ENCODE measurements at regions not wholly inside any gene's neighbourhood (a gene's known extent, or its start where the extent isn't known, plus 50 kb on each side); places are given as distances from the start of the nearest gene placed in this dataset.

DNA sequence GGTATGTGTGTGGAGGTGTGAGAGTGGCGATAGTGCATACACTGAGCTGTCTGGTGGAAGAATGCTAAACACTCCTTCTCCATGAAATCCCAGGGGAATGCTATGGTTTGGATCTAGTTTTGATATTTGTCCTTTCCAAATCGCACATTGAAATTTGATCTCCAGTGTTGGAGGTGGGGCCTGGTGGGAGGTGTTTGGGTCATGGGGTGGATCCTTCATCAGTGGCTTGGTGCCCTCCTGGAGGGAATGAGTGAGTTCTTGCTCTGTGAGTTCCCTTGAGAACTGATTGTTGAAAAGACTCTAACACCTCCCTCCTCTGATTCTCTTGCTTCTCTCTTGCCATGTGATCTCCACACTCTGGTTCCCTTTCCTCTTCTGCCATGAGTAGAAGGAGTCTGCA is 114.1 kb upstream of the HHIP start:
- no peak overlapping the region for H3K4me3 ChIP-seq (ENCODE audit: low read length)
- no peak for DNase-seq (ENCODE audit: low read depth, low spot score)

DNA sequence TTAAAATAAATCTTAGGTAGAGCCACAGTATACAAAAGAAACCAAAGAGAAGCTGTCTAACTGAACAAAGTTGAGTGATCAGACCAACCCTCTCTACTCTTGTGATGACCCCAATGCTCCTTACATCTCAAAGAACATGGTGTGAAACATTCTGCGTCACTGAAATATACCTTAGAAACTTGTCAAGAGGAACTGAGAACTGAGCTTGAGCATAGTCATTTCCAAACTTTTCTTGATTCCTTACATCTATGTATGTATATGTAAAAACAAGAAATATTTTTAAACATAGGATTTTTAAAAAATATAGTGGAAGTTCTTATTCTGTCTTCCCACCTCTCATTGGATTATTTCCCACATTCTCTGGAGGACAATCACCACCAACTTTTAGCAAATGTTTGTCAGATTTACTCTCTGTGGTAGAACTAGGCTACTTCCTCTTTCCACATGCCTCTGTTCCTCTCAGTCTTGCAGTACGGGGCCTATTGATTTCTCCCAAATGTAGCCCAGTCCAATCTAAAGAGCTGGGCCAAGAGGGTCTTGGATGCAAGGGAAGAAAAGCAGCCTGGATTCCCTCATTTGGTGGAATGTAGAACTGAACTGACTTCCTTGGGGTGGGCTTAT is 98.2 kb upstream of the HHIP start:
- DNase-seq (ENCODE audit: low read depth, low spot score): no peak

DNA sequence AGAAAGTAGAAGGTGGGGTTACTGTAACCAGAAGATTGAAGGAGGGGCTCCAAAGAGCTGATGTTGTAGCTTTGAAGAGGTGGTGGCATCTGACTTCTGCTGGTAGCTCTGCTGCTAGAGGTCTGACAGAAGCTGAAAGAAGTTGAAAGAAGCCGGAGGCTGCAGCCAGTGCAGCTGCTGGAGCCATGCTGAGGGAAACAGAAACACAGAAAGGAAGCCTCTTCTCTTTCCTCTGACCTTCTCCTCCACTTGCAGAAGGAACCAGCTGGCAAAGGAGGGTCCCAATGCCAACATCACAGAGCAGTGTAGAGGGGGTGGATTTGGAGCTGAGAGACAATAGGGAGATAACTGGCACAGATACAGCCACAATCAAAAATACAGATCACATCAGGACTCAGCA is 89.3 kb upstream of the HHIP start:
- H3K4me3 ChIP-seq (ENCODE audit: low read length): no peak overlapping the region
- DNase-seq (ENCODE audit: low read depth, low spot score): peak; percentile 76

More for the DNA sequence above, 98.2 kb upstream of the HHIP start:
- H3K4me3 ChIP-seq (ENCODE audit: low read length): no peak overlapping the region

DNA sequence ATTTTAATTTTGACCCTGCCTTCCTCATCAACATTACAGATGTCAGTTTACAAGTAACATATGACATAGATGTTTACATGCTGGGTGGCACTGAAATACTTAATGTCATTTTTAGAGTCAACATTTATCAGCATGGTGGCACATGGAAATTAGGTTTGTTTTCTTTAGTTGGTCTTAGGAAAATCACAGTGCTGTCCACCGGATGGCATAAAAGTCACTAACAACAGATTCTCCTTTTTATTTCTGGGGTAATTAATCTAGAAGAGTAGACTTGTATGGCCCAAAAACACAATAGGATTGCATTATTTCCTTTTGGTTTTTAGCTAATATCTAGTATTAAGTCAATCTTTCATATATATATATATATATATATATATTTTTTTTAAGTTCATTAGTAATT is 88.6 kb upstream of the HHIP start:
- DNase-seq (ENCODE audit: low read depth, low spot score): peak; percentile 28

DNA sequence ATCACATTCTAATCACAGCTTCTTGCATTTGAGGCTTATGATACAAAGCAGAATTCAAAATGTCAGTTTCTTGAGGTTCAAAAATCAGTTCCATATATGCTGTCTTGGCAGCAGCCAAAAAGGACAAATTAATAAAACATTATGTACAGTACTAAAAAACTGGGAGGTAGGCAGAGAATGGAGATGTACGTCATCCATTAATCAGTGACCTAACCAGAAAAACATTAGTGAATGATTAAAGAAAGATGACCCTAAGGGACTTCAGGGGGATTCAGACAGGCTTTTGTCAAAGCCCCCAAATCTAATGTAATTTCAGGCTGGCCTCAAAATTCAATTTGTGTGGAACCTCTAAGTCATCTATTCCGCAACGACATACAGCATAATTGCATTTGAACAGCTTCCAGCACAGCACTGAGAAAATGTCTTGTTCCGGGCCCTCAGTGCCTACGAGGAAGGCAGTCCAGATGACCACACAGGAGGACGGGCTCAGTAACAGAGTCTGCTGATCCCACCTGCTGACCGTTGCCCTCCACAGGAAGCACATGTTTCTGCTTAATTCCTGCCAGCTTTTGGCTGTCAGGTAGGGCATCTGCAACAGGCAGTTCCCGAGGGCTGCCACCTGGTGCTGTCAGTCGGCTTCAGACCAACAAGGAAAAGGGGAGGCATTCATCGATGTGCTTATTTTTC is 83.8 kb upstream of the HHIP start:
- no peak overlapping the region for H3K4me3 ChIP-seq (ENCODE audit: low read length)
- DNase-seq (ENCODE audit: low read depth, low spot score): peak; percentile 28

More for the DNA sequence above, 88.6 kb upstream of the HHIP start:
- no peak overlapping the region for H3K4me3 ChIP-seq (ENCODE audit: low read length)

DNA sequence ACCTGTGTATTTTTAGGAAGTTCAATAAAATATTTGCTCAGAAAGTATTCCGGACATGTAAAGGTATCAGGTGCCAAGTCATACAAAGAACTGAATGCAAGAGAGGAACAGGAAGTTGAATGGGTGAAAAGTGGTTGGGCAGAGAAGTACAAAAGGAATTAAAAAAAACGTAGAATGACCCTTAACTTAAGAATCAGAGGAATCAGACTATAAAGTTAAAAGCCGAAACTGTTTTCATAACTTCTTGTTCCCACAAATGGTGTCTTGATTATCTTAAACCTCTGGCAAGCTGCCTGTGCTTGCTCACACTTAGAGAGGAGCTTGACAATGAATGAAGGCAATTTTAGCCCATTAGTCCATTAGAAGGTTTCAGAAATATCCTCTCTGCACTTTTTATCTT is 81.6 kb upstream of the HHIP start:
- H3K4me3 ChIP-seq (ENCODE audit: low read length): no peak overlapping the region
- DNase-seq (ENCODE audit: low read depth, low spot score): no peak

DNA sequence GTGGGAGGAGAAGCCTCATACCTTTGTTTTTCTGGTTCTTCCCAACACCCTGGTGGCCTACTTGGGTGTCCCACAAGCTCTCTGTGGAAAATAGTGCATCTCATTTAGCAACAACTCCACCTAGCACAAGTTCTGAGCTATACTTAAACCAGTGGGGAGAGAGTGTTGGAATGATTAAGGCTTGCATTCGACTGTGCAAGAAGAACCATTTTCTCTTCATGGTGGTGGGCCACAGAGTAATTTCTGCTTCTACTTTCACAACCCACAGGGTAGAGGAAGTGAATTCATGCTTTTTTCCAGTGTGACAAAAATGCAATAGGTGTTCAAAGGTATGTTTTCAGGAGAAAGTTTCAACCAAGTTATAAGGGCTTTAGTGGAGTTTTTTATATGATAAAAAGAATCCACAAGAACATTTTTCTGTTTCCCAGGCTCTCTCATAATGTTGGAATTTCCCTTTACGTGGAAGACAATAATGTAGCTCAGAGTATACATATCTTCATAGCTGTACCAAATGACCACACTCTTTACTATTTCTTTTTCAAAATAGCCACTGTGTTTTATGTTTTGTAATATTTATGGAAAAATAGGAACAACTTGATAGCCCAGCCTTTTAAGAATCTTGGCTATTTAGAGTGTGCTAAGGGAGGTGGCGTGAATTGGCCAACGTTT is 80.3 kb upstream of the HHIP start:
- no peak for DNase-seq (ENCODE audit: low read depth, low spot score)
- H3K4me3 ChIP-seq (ENCODE audit: low read length): no peak overlapping the region

DNA sequence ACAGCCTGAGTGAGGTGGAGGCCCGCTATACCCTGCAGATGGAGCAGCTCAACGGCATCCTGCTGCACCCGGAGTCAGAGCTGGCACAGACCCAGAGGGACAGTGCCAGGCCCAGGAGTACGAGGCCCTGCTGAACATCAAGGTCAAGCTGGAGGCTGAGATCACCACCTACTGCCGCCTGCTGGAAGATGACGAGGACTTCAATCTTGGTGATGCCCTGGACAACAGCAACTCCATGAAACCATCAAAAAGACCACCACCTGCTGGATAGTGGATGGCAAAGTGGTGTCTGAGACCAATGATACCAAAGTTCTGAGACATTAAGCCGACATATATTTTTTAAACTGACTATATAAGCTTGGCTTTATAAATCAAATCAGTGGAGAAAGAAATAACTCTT is 73.3 kb upstream of the HHIP start:
- no peak overlapping the region for H3K4me3 ChIP-seq (ENCODE audit: low read length)
- DNase-seq (ENCODE audit: low read depth, low spot score): no peak

DNA sequence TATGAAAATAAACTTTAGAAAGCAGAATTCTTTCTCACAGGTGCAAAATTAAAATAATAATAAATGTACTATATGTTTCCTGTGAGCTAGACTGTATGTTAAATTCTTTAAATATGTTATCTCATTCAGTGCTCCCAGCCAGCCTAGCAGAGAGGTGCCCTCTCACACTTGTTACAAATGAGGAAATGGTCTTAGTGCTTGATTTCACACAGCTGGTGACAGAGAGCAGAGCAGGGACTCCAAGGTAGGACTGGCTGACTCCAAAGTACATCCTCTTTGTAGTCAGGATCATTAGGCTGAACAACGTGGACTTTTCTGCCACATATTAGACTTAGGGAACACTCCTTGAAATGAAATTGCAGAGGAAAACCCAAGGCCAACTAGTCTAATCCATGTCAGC is 72.0 kb upstream of the HHIP start:
- peak; percentile 32 for DNase-seq (ENCODE audit: low read depth, low spot score)
- no peak overlapping the region for H3K4me3 ChIP-seq (ENCODE audit: low read length)

DNA sequence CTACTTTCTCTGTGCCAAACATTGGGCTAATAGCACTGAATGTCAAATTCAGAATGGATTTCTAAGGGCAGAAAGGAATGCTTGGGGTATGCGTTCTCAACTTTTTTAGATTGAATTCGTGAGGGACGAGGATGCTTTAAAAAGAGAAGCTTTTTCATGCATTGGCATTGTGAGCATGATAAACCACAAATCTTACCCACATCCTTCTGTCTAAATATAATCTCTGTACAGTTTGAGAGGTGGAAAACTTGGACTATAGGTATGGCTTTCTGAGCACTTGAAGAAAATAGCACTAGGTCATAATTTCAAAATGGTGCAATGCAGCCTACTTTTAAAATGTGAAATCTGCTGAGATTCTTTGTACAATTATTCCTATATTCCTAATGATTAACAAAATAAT is 71.4 kb upstream of the HHIP start:
- peak; percentile 61 for DNase-seq (ENCODE audit: low read depth, low spot score)
- H3K4me3 ChIP-seq (ENCODE audit: low read length): no peak overlapping the region

DNA sequence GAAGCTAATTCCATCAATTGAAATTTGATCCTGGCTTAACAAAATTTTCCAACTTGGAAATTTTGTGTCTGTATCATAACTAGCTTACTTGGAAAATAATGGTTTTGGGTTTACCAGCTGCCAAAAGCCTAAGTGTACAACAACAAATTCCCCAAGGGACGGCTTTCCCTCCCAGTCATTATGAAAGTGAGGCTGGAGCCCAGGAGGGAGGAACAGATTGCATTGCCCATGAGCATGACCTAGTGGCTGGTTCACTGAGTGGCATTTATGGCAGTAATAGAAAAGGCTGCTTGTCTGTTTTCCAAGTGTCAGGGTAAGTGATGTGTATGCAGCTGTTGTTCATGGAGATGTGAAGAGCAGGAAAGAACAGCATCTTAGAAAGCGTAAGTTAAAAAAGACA is 70.8 kb upstream of the HHIP start:
- no peak overlapping the region for H3K4me3 ChIP-seq (ENCODE audit: low read length)
- no peak for DNase-seq (ENCODE audit: low read depth, low spot score)

DNA sequence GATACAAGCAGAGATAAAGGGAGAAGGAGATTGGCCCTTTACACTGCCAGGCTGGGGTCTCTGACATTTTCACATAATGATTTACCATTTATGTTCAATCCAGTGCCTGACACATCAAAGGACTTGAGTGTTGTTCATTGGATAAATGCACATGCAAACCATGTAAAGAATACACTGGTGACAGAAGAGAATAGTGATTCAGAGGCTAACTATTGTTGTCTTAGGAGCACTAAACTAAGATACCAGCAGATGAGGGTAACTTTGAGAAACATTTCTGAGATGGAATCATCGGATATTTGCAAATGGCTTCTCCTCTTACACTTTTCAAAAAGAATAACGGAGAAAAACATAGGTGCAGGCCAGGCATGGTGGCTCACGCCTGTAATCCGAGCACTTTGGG is 67.3 kb upstream of the HHIP start:
- DNase-seq (ENCODE audit: low read depth, low spot score): no peak
- no peak overlapping the region for H3K4me3 ChIP-seq (ENCODE audit: low read length)

DNA sequence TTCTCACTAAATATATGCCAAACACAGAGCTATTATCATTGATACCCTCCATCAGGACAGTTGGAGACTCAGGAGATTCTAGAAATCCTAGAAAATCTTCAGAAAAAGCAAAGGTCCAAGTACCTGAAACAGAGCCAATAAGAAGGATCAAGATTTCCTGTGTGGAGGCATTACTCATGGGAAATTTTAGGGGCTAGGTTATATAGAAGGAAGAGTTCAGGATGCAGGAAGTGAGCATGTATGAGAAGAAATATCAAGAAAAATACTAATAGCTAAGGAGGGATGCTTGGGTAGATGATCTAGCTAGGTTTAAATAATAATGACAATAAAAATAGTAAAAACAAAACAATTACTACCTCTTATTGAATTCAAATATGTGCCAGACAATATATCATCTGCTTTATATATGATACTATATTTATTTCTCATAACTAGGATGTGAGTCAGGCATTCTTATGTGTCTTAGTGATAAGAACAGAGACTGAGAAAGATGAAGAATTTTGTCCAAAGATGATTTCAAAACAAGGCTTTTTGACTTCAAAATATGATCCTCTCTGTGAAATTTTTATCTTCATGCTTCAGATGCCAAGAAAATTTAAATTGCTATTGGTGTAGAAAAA is 66.4 kb upstream of the HHIP start:
- no peak overlapping the region for H3K4me3 ChIP-seq (ENCODE audit: low read length)
- no peak for DNase-seq (ENCODE audit: low read depth, low spot score)

DNA sequence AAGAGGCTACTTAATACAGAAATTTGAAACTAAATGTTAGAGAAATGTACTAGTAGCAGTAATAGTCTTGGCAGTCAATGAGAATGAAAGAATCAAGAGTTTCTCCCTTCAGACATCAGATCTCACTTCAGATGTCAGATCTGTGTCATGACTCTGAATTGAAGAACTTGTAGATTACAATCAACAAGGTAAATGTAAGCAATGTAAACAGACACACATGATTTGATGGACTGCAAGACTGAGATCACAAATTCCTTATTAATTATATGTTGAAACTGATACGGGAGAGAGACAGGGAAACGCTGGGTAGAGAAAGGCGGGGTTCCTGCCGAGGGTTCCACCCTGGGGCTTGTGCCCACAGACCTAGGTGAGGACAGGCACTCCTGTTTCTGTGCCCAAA is 65.5 kb upstream of the HHIP start:
- DNase-seq (ENCODE audit: low read depth, low spot score): no peak
- no peak overlapping the region for H3K4me3 ChIP-seq (ENCODE audit: low read length)

DNA sequence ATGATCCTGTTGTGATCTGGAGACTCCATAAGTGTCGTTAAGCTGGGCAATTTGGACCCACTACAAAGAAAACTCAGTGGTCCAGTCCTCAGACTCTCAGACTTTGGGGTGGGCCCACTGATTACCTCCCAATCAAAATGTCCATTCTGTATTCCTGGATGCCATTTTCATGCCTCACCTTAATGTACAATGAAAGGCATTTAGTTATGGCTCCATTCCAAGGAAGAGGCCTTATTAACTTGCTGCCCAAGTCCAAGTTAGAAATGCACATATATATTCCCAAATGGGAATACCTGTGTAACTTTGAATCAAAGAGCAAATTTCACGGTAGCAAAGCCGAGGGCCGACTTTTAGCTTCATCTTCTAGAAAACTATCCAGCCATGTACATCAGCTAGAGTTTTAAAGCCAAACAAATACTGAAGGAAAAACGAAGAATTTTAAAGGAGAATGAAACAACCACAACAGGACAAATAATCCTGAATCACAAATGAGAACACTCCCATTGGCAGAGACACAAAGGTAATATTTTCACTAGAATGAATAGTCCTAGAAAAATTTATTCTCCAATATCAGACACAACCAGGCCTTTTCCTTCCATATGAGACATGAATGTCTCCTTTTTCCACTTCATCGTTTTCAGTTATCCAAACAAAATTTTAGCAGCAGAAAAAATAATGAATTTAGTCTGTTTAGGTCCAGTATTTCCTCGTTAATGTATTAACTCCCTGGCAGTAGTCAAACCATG is 63.7 kb upstream of the HHIP start:
- DNase-seq (ENCODE audit: low read depth, low spot score): no peak
- no peak overlapping the region for H3K4me3 ChIP-seq (ENCODE audit: low read length)

DNA sequence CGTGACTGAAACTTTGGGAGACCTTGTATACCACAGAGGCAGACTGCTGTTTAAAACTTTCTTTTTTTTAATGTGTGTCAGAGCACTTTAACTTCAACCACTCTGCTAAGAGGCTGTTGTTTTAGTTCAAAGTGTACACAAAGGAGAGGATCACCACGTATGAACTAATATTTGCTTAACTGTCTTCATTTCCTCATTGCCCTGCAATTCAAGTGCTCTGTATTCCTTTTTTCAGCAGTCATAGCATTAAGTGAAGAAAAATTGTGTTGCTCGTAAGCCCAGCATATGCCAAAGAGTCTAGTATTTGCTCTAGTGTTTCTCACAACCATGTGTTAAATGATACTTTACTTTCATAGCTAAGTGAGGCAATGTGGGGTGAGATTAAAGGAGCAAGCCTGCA is 63.0 kb upstream of the HHIP start:
- DNase-seq (ENCODE audit: low read depth, low spot score): no peak
- no peak overlapping the region for H3K4me3 ChIP-seq (ENCODE audit: low read length)

DNA sequence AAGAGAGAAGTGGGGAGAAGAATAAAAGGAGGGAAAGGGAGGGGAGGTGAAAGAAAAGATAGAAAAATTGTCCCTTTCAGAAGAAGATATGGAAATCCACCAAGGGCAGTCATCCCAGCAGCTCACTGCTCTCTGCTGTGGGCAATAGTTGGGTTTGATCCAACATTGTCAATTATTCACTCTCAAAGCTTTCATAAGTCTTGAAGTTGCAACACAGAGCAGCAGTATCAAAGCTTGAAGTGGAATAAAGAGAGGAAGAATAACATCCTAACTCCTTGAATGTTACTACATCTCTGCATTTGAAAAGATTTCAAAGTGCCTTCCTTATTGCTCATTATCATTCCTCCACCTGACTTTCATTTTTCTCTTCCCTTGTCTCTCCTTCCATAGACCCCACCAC is 62.3 kb upstream of the HHIP start:
- DNase-seq (ENCODE audit: low read depth, low spot score): no peak
- H3K4me3 ChIP-seq (ENCODE audit: low read length): no peak overlapping the region

DNA sequence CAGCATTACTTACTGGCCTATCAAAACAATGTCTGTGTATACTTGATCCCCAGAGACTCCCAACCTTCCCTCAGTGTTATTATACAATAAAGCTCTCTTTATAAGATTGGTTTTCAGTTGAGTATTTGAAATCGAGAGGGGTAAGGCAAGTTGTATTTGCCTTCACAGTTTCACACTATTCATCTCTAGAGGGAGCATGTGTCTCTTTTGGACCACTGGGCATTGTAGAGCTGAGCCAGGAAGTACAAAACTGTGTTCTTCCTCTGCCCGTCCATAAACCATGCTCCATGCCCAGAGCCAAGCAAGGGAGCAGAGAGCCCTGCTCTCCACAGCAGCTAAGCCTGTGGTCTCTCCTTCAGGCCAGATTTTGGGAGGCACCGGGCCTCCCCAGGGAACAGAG is 61.5 kb upstream of the HHIP start:
- H3K4me3 ChIP-seq (ENCODE audit: low read length): no peak overlapping the region
- DNase-seq (ENCODE audit: low read depth, low spot score): no peak

DNA sequence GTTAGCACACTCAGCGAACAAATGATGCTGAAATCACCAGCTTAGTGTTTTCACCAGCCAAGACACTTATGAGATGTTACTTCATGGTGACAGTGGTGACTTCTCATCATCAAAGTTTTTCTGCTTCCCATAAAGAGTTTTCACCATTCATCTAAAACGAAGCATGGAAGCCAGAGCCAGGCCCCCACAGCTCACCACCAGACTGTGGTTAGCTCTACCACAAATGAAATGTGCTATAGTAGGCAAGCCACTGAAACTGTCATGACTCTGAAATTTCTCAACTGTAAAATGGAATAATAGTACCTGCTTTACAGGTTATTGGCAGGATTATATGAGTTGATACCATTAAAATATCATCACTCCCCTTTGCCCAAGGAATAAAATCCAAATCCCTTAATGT is 56.4 kb upstream of the HHIP start:
- DNase-seq (ENCODE audit: low read depth, low spot score): peak; percentile 84
- no peak overlapping the region for H3K4me3 ChIP-seq (ENCODE audit: low read length)

DNA sequence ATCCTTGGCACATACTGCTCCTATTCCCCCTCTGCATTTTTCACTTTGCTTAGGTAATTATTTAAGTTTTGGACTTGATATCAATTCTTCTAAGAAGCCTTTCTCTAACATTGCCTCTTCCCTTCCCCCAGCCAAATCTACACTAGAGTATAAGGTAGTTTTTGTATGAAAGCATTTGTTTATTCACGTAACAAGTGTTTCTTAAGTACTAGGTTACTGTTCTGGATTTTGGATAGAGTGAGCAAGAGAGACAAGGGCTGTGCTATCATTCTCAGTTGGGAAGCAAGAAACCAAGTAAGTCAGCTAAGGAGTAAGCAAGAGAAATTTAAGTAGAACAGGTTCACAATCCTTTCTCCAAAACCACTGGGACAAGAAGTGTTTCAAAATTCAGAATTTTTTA is 55.9 kb upstream of the HHIP start:
- no peak for DNase-seq (ENCODE audit: low read depth, low spot score)
- H3K4me3 ChIP-seq (ENCODE audit: low read length): no peak overlapping the region

Measured in Jurkat, Clone E6-1 (cell line).